HCT116 (cell line): ENCODE measurements at regions not wholly inside any gene's neighbourhood (a gene's known extent, or its start where the extent isn't known, plus 50 kb on each side); places are given as distances from the start of the nearest gene placed in this dataset.

Experiments
- ATAC-seq: fragments of 200-7000 bp; cut with Tn5 transposase; 2 replicates; pipeline ENCODE4 v1.9.1; 2020; ENCODE audit warnings: mild to moderate bottlenecking, moderate library complexity
- BruUV-seq: library from RNA; stranded (reverse); fragments of 400-500 nt; replicated peaks from 2 replicates; lab custom pipeline; 2021; lab: Mats Ljungman, UMichigan
- CTCF ChIA-PET: fragments of 300-600 bp; sonication (Branson Sonifier 250); formaldehyde crosslinking; loops from one replicate; lab custom pipeline; 2021; ENCODE audit warnings: antibody characterized with exemption; lab: Charles Lee
- POLR2A ChIA-PET: fragments of 300-600, 350-600 bp; sonication (Branson Sonifier 250); formaldehyde crosslinking; loops from one replicate; lab custom pipeline; 2021; ENCODE audit warnings: antibody characterized with exemption; lab: Charles Lee
- RAD21 ChIA-PET, 2 experiments: fragments of 300-600 bp; sonication (Branson Sonifier 250); formaldehyde crosslinking; loops; one replicate each; lab custom pipeline; 2023; ENCODE audit warnings: low total read pairs in 2 of 2; ENCODE audit not compliant: uncharacterized antibody in 2 of 2, unreplicated experiment in 2 of 2, low non-redundant PET in 1 of 2; lab: Charles Lee
- DNase-seq: peaks from one replicate; pipeline ENCODE4 v3.0.0-alpha.2; 2010; ENCODE audit warnings: low read depth, low spot score
- H2AFZ ChIP-seq: fragments of 200-600 bp; shearing (Covaris generic), sonication (generic); 2 replicates; pipeline ENCODE4 v1.6.1; 2017; ENCODE audit warnings: low read depth, mixed run types, mixed read lengths, antibody characterized with exemption, low read length; ENCODE audit not compliant: poor library complexity, severe bottlenecking
- H3K27ac ChIP-seq: 2 replicates; pipeline ENCODE4 v1.5.1; 2012; ENCODE audit warnings: low read depth, low read length
- H3K27me3 ChIP-seq: fragments of 200-600 bp; sonication (generic); 2 replicates; pipeline ENCODE4 v1.6.1; 2016; ENCODE audit warnings: mixed run types, low read length, mixed read lengths; ENCODE audit not compliant: insufficient read depth
- H3K36me3 ChIP-seq, 2 experiments: fragments of 200-500 bp in 1 of 2; fragments of 200-600 bp in 1 of 2; sonication (Bioruptor generic) in 1 of 2; sonication (generic) in 1 of 2; 2 replicates each; pipeline versions ENCODE4 v1.5.1 to v1.6.1; 2014 to 2016; ENCODE audit warnings: low read length in 2 of 2, inconsistent platforms in 1 of 2, mixed read lengths in 1 of 2, mixed run types in 1 of 2; ENCODE audit not compliant: insufficient read depth in 2 of 2, control insufficient read depth in 1 of 2
- H3K4me1 ChIP-seq, 2 experiments: fragments of 200-600 bp in 1 of 2; sonication (generic) in 1 of 2; 2 replicates each; pipeline versions ENCODE4 v1.5.1 to v1.6.1; 2012 to 2017; ENCODE audit warnings: low read length in 2 of 2, inconsistent platforms in 1 of 2, mild to moderate bottlenecking in 1 of 2, mixed read lengths in 1 of 2, mixed run types in 1 of 2, moderate library complexity in 1 of 2; ENCODE audit not compliant: insufficient read depth in 2 of 2, control insufficient read depth in 1 of 2
- H3K4me2 ChIP-seq: fragments of 200-600 bp; sonication (generic); 2 replicates; pipeline ENCODE4 v1.6.1; 2017; ENCODE audit warnings: mixed run types, low read length, mixed read lengths
- H3K4me3 ChIP-seq, 2 experiments: fragments of 200-600 bp in 1 of 2; sonication (generic) in 1 of 2; replicated peaks in 1 of 2; 2 replicates each; pipeline ENCODE4 v1.5.1; 2011 to 2016; ENCODE audit warnings: low read length in 2 of 2, control low read depth in 1 of 2, low read depth in 1 of 2, mild to moderate bottlenecking in 1 of 2, mixed read lengths in 1 of 2, mixed run types in 1 of 2
- H3K79me2 ChIP-seq: fragments of 200-600 bp; sonication (generic); 2 replicates; pipeline ENCODE4 v1.6.1; 2017; ENCODE audit warnings: mild to moderate bottlenecking, mixed run types, low read length, moderate library complexity, mixed read lengths; ENCODE audit not compliant: insufficient read depth
- H3K9ac ChIP-seq: fragments of 200-600 bp; sonication (generic); 2 replicates; pipeline ENCODE4 v1.6.1; 2016; ENCODE audit warnings: low read length, mixed read lengths
- H3K9me2 ChIP-seq: fragments of 200-600 bp; sonication (generic), shearing (Covaris generic); 2 replicates; pipeline ENCODE4 v1.6.1; 2017; ENCODE audit warnings: mixed run types, mild to moderate bottlenecking, moderate library complexity; ENCODE audit not compliant: insufficient read depth
- H3K9me3 ChIP-seq, 2 experiments: fragments of 200-500 bp in 1 of 2; fragments of 200-600 bp in 1 of 2; sonication (Bioruptor generic) in 1 of 2; sonication (generic) in 1 of 2; 2 replicates each; pipeline ENCODE4 v1.6.1; 2014 to 2017; ENCODE audit warnings: low read length in 2 of 2, mixed read lengths in 2 of 2, inconsistent platforms in 1 of 2, low read depth in 1 of 2, mild to moderate bottlenecking in 1 of 2, mixed run types in 1 of 2, moderate library complexity in 1 of 2; ENCODE audit not compliant: control insufficient read depth in 1 of 2, insufficient read depth in 1 of 2
- H4K20me1 ChIP-seq: fragments of 200-600 bp; sonication (generic), shearing (Covaris generic); 2 replicates; pipeline ENCODE4 v1.6.1; 2017; ENCODE audit warnings: mixed run types, mild to moderate bottlenecking, moderate library complexity; ENCODE audit not compliant: insufficient read depth
- CBX3 ChIP-seq: IDR thresholded peaks from 2 replicates; pipeline ENCODE4 v1.6.1; 2012; ENCODE audit warnings: low read depth
- CEBPB ChIP-seq: IDR thresholded peaks from 2 replicates; pipeline ENCODE4 v1.6.1; 2012; ENCODE audit warnings: low read depth
- CTCF ChIP-seq, 3 experiments: fragments of 200-600 bp in 1 of 3; sonication (generic) in 1 of 3; IDR thresholded peaks in 2 of 3; conservative IDR thresholded peaks in 1 of 3; 2 replicates each; pipeline ENCODE4 v1.5.1; 2012 to 2017; ENCODE audit warnings: low read depth in 2 of 3, low read length in 2 of 3, antibody characterized with exemption in 1 of 3, borderline replicate concordance in 1 of 3, control low read depth in 1 of 3, mild to moderate bottlenecking in 1 of 3, mixed read lengths in 1 of 3, mixed run types in 1 of 3, moderate library complexity in 1 of 3; ENCODE audit not compliant: insufficient read depth in 1 of 3
- EGR1 ChIP-seq: IDR thresholded peaks from 2 replicates; pipeline ENCODE4 v1.6.1; 2012; ENCODE audit warnings: low read depth
- ELF1 ChIP-seq: IDR thresholded peaks from 2 replicates; pipeline ENCODE4 v1.6.1; 2012; ENCODE audit warnings: low read depth, borderline replicate concordance
- EZH2 ChIP-seq: fragments of 200-600 bp; sonication (generic); IDR thresholded peaks from 2 replicates; pipeline ENCODE4 v1.6.1; 2017; ENCODE audit warnings: antibody characterized with exemption, mixed run types
- EZH2phosphoT487 ChIP-seq: fragments of 200-600 bp; IDR thresholded peaks from 2 replicates; pipeline ENCODE4 v1.6.1; 2018; ENCODE audit warnings: antibody characterized with exemption, borderline replicate concordance
- JUND ChIP-seq: IDR thresholded peaks from 2 replicates; pipeline ENCODE4 v1.6.1; 2012
- POLR2A ChIP-seq: IDR thresholded peaks from 2 replicates; pipeline ENCODE4 v1.7.0; 2011; ENCODE audit warnings: borderline replicate concordance; ENCODE audit not compliant: insufficient read depth, insufficient read length; ENCODE audit errors: extremely low read depth
- POLR2AphosphoS5 ChIP-seq: IDR thresholded peaks from 2 replicates; pipeline ENCODE4 v1.6.1; 2011; ENCODE audit warnings: mild to moderate bottlenecking, low read depth, low read length, moderate library complexity
- RAD21 ChIP-seq: IDR thresholded peaks from 2 replicates; pipeline ENCODE4 v1.6.1; 2012; ENCODE audit warnings: low read depth, mild to moderate bottlenecking
- SIN3A ChIP-seq: IDR thresholded peaks from 2 replicates; pipeline ENCODE4 v1.6.1; 2012; ENCODE audit warnings: low read depth
- SRF ChIP-seq: IDR thresholded peaks from 2 replicates; pipeline ENCODE4 v1.6.1; 2012; ENCODE audit warnings: low read depth
- TCF7L2 ChIP-seq: IDR thresholded peaks from 2 replicates; pipeline ENCODE4 v1.7.0; 2011; ENCODE audit warnings: borderline replicate concordance, inconsistent platforms; ENCODE audit not compliant: insufficient read depth, insufficient read length; ENCODE audit errors: extremely low read depth
- YY1 ChIP-seq: IDR thresholded peaks from 2 replicates; pipeline ENCODE4 v1.6.1; 2011; ENCODE audit warnings: low read length, low read depth, moderate library complexity, mild to moderate bottlenecking; ENCODE audit not compliant: insufficient replicate concordance; ENCODE audit errors: extremely low read depth
- ZBTB33 ChIP-seq: IDR thresholded peaks from 2 replicates; pipeline ENCODE4 v1.6.1; 2011; ENCODE audit warnings: mild to moderate bottlenecking, low read length, moderate library complexity; ENCODE audit not compliant: insufficient replicate concordance; ENCODE audit errors: extremely low read depth
- intact Hi-C: fragments of 100-400 bp; cut with micrococcal nuclease; formaldehyde crosslinking; loops from 2 replicates; pipeline ENCODE4 v1.10.0; 2022

- POLR2A ChIA-PET = no interaction called here
- Histone ChIP-seq H3K27ac (no peak overlapping the region), H4K20me1 (no peaks in the 10 kb centered on the region), H3K4me2 (no peak overlapping the region), H3K4me1 (no peaks in the 10 kb centered on the region), H2AFZ (no peak overlapping the region), H3K27me3 (no peaks in the 10 kb centered on the region), H3K79me2 (no peaks in the 10 kb centered on the region), H3K4me3 (no peak overlapping the region), H3K9me2 (no peaks in the 10 kb centered on the region), H3K36me3 (no peaks in the 10 kb centered on the region; a peak in 1 of 4 replicates), H3K9ac (no peak overlapping the region), H3K9me3 (peaks cover 8 to 28% of the 10 kb centered on the region in 2 experiments; a peak in 2 of 4 replicates)
- DNase-seq = no peak
- CTCF ChIA-PET = no interaction called here
- RAD21 ChIA-PET = no interaction called here
- ATAC-seq = no peak
- intact Hi-C loops = no loop called here
- no TSS peak for BruUV-seq
- TF ChIP-seq SRF (no peak), POLR2AphosphoS5 (no peak), CBX3 (no peak), EZH2phosphoT487 (no peak), ELF1 (no peak), SIN3A (no peak)
Observed at GRCh38 chr7:52831321-52831720, 204.1 kb upstream of the POM121L12 start.

DNA sequence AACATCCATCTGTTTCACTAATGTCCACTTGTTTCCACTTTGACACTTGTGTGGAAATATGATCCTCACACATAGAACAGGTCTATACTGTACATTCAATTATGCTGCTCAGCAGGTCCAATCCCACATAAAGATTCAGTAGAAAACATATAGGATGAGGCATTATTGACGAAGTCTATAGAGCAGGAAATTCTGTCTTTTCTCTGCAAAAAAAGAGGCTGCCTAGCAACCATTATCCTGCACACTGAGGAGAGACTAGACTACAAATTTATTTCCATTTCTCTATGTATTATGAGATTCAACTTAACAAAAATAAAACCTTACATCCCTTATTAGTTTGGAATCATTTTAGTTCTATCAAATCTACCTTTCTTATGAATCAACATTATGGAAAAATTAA, 204.6 kb upstream of the POM121L12 start:
- no peaks in the 10 kb centered on the region; a peak in 1 of 4 replicates for H3K36me3 ChIP-seq
- no peak for TF ChIP-seq SIN3A
- TF ChIP-seq ZBTB33 = no peak
- no peak for TF ChIP-seq POLR2AphosphoS5
- TF ChIP-seq CTCF (IDR thresholded peaks at IDR 0.05 in 2 of 3, conservative IDR thresholded peaks at IDR 0.05 in 1 of 3; ENCODE audit: borderline replicate concordance in 1 of 3, insufficient read depth in 1 of 3, low read depth in 2 of 3, low read length in 2 of 3) = no peak
- no peak for TF ChIP-seq CBX3
- TF ChIP-seq EZH2phosphoT487 = no peak
- TF ChIP-seq SRF = no peak
- TF ChIP-seq JUND = no peak
- no peak for TF ChIP-seq CEBPB
- TF ChIP-seq EZH2 = no peak
- TF ChIP-seq TCF7L2 = no peak
- TF ChIP-seq YY1 = no peak
- TF ChIP-seq RAD21 = no peak
- TF ChIP-seq EGR1 = no peak
- TF ChIP-seq POLR2A = no peak
- DNase-seq = no peak
- H3K27ac ChIP-seq = no peak overlapping the region
- ATAC-seq = no peak
- POLR2A ChIA-PET = no interaction called here
- no peak overlapping the region for H3K4me3 ChIP-seq
- H3K9me2 ChIP-seq = no peaks in the 10 kb centered on the region
- no peaks in the 10 kb centered on the region for H3K27me3 ChIP-seq
- peaks cover 8 to 28% of the 10 kb centered on the region in 2 experiments; a peak in 2 of 4 replicates for H3K9me3 ChIP-seq
- no peak overlapping the region for H2AFZ ChIP-seq
- H4K20me1 ChIP-seq = no peaks in the 10 kb centered on the region
- RAD21 ChIA-PET = no interaction called here
- intact Hi-C loops = no loop called here
- no TSS peak for BruUV-seq
- no peak overlapping the region for H3K4me2 ChIP-seq
- CTCF ChIA-PET = no interaction called here
- no peaks in the 10 kb centered on the region for H3K4me1 ChIP-seq
- H3K79me2 ChIP-seq = no peaks in the 10 kb centered on the region
- no peak overlapping the region for H3K9ac ChIP-seq
